ENCODE measurements at regions not wholly inside any gene's neighbourhood (a gene's known extent, or its start where the extent isn't known, plus 50 kb on each side); places are given as distances from the start of the nearest gene placed in this dataset.

DNA sequence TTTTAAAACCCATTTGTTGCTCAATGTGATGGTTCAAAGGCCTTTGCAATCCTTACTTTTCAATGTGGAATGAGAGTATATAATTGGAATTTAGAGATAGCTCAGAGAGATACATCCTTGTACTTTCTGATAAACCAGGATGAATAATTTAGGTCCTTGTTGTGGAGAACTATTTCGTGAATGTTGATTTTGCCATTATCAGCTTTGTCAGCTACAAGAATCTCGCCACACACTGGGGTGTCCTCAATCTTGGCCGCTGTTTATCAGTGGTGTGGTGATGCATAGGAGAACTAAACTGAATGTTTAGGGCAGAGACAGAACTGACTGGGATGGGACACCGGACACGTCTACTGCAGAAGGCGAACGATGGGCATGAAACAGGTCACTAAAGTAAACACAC lies 111.2 kb upstream of the SLC35B3 start:
- intact Hi-C loops (cut with DNase I), result no loop called here
- 83 to 87% (median 84%) methylated on average over 7 of the region's 7 CpGs for WGBS, 4 donors
- H3K27ac ChIP-seq, result no peak overlapping the region
- no peaks in the 10 kb centered on the region for H3K27me3 ChIP-seq
- peaks cover 0 to 5% (median 0%) of the 10 kb centered on the region in 3 donors for H3K9me3 ChIP-seq (replicated peaks in 1 of 3)
- no peaks in the 10 kb centered on the region for H3K4me1 ChIP-seq (replicated peaks in 1 of 2)
- H3K36me3 ChIP-seq (replicated peaks in 1 of 2), result no peaks in the 10 kb centered on the region
- no peak for DNase-seq
- H3K4me3 ChIP-seq, result no peak overlapping the region
- no peak for TF ChIP-seq POLR2A (IDR thresholded peaks at IDR 0.05)
- TF ChIP-seq, protein P1, sequence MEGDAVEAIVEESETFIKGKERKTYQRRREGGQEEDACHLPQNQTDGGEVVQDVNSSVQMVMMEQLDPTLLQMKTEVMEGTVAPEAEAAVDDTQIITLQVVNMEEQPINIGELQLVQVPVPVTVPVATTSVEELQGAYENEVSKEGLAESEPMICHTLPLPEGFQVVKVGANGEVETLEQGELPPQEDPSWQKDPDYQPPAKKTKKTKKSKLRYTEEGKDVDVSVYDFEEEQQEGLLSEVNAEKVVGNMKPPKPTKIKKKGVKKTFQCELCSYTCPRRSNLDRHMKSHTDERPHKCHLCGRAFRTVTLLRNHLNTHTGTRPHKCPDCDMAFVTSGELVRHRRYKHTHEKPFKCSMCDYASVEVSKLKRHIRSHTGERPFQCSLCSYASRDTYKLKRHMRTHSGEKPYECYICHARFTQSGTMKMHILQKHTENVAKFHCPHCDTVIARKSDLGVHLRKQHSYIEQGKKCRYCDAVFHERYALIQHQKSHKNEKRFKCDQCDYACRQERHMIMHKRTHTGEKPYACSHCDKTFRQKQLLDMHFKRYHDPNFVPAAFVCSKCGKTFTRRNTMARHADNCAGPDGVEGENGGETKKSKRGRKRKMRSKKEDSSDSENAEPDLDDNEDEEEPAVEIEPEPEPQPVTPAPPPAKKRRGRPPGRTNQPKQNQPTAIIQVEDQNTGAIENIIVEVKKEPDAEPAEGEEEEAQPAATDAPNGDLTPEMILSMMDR (IDR thresholded peaks at IDR 0.05), result no peak

DNA sequence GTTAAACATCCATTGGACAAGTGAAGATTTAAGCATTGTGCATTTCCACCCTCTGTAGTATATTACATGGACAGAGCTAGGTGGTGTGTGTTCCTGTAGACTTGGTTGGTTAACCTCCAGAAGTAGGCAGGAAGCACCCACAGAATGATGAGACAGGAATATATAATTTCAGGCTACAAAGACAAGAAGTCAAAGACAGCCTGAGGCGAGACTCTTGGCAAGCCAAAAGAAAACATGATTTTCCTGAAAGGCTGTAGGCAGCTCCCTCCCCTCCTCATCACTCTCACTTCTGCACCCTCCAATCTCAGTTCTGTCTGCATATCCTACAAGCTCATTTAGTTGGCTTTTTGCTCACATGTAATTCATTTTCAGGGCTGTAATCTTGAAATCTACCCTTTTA lies 110.0 kb upstream of the SLC35B3 start:
- intact Hi-C loops (cut with DNase I), result no loop called here
- Histone ChIP-seq H3K4me1 (replicated peaks in 1 of 2) (no peaks in the 10 kb centered on the region), H3K27me3 (no peaks in the 10 kb centered on the region), H3K27ac (no peak overlapping the region), H3K9me3 (replicated peaks in 1 of 3) (peaks cover 0 to 5% (median 0%) of the 10 kb centered on the region in 3 donors), H3K4me3 (no peak overlapping the region), H3K36me3 (replicated peaks in 1 of 2) (no peaks in the 10 kb centered on the region)
- no peak for DNase-seq
- WGBS, 4 donors, result 61 to 79% (median 67%) methylated on average over 1 of the region's 1 CpG
- TF ChIP-seq, protein P1 (IDR thresholded peaks at IDR 0.05), result no peak
- TF ChIP-seq POLR2A (IDR thresholded peaks at IDR 0.05), result no peak

DNA sequence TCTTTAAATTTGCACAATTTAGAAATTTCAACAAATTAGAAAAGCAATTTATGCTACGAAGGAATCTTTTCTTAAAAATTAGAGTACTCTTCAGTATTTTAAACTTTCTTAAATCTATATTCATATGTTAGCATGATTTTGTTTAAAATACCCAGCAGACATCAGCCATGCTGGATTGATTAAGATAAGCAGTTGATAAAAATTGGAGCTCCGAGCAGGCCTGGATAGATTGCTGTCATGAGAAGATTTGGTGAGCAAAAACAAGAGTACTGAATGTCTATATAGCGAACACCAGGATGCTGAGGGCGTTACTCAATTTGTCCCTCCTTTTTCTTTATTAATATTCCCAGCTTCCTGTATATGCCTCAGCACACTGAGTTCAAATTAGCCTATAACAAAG lies 108.4 kb upstream of the SLC35B3 start:
- TF ChIP-seq, protein P1 (IDR thresholded peaks at IDR 0.05), result no peak
- TF ChIP-seq POLR2A (IDR thresholded peaks at IDR 0.05), result no peak
- H3K4me1 ChIP-seq (replicated peaks in 1 of 2), result no peaks in the 10 kb centered on the region
- WGBS, 4 donors, result 77 to 81% (median 80%) methylated on average over 4 of the region's 4 CpGs
- H3K36me3 ChIP-seq (replicated peaks in 1 of 2), result no peaks in the 10 kb centered on the region
- H3K4me3 ChIP-seq, result no peak overlapping the region
- no peak for DNase-seq
- intact Hi-C loops (cut with DNase I), result no loop called here
- H3K9me3 ChIP-seq (replicated peaks in 1 of 3), result peaks cover 0 to 5% (median 0%) of the 10 kb centered on the region in 3 donors
- no peak overlapping the region for H3K27ac ChIP-seq
- H3K27me3 ChIP-seq, result no peaks in the 10 kb centered on the region

DNA sequence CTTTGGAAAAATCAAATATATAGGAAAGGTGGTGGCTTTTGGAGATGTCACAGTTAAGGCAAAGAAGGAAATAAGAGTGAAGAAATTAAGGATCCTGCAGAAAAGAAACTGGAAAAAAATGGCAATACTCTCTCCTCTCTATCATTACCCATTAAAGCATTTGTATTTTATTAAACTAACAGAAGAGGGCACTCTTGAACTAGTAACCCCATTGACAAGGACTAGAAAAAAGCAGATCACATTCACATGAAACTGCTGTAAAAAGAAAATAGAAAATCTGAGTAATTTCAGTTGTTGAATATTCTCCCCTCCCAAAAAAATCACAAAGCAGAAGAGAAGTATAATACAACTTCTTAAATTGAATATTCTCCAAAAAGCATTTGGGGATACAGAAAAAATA lies 104.1 kb upstream of the SLC35B3 start:
- no peaks in the 10 kb centered on the region for H3K9me3 ChIP-seq (replicated peaks in 1 of 3)
- no peaks in the 10 kb centered on the region for H3K4me1 ChIP-seq (replicated peaks in 1 of 2)
- no peaks in the 10 kb centered on the region for H3K36me3 ChIP-seq (replicated peaks in 1 of 2)
- no peaks in the 10 kb centered on the region for H3K27me3 ChIP-seq
- TF ChIP-seq POLR2A (IDR thresholded peaks at IDR 0.05), result no peak
- TF ChIP-seq, protein P1 (IDR thresholded peaks at IDR 0.05), result peak in 3 of 6 experiments; percentile 20 to 36 (median 24)
- no peak for DNase-seq
- H3K4me3 ChIP-seq, result no peak overlapping the region
- intact Hi-C loops (cut with DNase I), result no loop called here
- H3K27ac ChIP-seq, result no peak overlapping the region
